ENCODE measurements at regions not wholly inside any gene's neighbourhood (a gene's known extent, or its start where the extent isn't known, plus 50 kb on each side); places are given as distances from the start of the nearest gene placed in this dataset.

DNA sequence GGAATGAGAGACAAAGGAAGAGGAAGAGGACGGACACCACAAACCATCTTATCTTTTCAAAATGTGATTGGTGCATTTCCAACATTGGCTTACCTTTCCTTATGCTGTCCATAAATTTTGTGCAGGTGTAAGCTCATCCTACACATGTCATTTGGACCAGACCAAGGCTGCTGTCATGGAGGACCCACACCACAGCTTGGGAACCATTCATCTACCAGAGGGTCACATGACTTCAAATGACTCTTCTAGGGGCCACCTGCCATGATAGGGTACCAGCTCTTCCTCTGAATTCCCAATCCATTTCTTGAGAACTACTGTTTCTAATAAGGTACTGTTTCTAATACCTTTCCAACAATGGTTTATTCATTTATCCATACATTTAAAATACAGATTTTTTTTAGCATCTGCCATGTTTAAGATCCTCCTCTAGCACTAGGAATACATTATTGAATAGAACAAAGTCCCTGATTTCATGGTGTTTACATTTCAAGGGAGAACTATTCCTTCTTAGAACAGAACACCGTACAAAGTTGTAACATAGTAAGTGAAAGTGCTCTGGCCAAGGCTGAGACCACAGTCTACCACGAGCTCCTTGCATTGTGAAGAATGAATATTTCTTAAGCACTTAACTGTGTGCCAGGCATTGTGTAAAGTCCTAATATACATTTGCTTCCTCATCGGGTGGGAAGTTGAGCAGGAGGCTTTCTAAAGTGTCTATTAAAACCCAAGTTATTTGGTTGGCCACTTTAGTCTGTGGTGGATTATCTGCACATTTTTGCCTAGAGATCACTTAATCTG is 246.1 kb upstream of the FN1 start:
- DNase-seq, result no peak

DNA sequence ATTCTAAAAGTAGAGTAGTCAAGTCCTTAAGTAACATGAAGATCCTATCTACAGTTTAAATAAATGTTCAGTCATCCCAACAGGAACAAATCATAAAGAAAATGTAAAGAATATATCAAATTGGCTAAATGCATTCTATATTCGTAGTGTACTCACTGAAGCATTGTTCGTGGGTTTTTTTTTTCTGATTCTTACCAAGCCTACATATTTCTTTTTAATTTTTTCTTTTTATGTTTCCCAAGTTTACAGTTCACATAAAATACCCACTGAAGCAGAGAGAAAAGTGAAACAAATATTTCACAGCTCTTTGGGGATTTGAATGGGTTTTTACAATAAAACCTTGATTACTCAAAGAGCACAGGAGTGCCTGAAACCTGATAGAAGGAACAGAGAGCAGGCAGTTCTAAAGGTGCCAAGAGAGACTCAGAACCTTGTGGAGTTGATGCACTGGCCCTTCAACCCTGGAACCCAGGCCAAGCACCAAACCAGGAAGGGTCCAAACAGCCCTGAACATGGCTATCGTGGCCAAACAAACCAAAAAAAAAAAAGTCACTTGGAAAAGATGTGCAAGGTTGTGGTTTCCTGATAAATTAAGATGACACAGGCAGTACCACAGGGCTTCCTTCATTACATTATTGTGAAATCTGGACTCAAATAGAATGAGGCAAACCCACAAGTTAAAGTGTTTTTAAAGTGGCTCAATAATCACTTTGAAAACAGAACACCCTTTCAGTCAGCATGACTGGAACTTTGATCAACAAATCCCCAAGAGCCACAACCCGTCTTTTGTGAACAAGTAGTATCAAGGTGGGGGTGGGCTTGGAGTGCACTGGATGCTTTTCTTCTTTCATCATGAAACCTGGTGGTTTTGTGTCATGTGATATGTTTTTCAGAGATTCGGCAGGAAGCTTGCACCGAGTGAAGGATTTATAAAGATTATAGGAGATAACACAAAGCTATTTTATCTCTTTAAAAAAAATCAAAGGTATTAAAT is 245.0 kb upstream of the FN1 start:
- DNase-seq, result no peak

DNA sequence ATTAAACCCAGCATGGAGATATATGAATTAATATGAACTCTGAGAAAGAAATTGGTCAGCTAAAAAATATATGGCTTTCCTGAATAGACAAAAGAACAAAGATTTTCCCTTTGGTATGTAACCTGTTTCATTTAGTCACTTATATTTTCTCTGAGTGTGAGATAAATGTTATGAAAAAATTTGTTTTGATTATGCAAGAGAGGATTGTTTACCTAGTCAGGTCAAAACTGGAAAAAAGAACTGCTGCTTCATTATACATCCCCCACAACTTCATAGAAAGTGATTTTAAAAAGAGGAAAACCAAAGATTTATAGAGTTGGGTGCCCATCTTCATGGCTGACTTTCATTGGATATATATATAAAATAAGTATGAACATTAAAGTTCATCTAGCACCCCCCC is 242.2 kb upstream of the FN1 start:
- no peak for DNase-seq

DNA sequence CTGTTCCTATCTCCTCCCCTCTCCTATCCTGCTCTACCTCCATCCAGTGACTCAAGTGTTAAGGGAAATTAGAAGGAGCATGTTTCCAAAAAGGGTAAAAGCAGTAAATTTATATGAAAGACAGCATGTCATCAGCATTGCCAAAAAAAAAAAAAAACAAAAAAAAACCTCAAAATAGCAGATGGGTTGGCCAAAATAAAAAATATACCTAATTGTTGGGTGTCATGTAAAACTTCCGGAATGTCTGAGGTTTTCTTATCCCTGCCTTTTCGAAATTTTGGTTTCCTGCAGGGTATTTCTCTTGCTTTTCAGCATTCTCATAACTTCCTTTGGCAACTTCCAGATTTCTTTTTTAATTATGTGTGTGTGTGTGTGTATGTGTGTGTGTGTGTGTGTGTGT is 241.6 kb upstream of the FN1 start:
- no peak for DNase-seq

DNA sequence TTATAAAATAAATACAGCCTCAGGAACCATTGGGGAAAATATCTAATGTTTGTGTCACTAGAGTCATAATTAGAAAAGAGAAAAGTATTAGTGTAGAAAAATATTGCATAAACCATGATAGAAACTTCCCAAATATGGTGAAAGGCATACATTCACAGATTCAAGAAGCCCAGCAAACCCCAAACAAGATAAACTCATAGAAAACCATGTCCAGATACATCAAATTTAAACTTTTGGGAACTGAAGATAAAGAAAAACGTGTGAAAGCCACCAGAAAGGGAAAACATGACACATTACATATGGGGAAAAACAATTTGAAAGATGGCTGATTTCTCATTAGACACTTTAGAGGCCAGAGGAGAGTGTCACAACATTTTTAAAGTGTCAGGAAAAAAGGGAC is 236.5 kb upstream of the FN1 start:
- DNase-seq, result no peak

DNA sequence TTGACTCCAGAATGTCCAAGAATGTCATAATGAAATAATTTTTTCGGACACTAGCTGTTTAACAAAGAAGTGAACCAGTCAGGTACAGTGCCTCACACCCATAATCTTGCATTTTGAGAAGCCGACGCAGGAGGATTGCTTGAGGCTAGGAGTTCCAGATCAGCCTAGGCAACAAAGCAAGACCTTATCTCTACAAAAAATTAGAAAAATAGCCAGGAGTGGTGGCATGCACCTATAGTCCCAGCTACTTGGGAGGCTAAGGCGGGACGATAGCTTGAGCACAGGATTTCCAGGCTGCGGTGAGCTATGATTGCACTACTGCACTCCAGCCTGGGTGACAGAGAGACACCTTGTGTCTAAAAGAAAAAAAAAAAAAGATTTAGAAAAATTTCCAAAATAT is 235.8 kb upstream of the FN1 start:
- no peak for DNase-seq

DNA sequence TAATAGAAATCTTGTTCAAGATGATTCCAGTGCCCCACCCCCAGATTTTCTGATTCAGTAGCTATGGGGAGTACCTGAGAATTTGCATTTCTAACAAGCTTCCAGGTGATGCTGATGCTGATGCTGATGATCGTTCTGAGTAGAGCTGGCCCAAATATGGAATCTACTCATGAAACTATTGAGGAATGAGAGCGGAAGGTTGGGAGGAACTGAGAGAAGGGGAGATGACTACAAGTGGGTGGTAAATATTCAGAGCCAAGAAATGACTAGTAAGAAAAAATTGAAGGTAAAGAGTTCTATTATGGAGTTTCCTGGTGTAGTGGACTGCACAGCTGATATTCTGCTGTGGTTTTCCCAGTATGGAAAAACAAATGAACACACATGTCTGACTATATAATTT is 235.4 kb upstream of the FN1 start:
- no peak for DNase-seq

DNA sequence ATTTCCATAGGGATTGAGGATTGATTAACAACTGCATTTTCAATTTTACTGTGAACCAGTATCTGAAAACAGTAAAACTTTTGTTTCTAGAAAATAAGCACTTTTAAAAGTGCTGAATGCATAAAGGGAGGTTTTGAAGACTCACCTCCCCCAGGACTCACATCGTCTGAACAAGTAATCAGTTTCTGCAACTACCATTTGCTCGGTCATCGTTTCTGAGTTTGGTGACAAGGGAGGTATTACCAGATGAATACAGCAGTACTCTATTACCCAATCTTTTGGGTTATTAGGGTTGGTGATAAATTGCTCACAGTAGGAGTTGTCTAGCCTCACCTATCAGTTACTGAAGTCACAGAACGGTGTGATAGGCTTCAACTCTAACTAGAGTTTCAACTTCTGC is 234.5 kb upstream of the FN1 start:
- no peak for DNase-seq

DNA sequence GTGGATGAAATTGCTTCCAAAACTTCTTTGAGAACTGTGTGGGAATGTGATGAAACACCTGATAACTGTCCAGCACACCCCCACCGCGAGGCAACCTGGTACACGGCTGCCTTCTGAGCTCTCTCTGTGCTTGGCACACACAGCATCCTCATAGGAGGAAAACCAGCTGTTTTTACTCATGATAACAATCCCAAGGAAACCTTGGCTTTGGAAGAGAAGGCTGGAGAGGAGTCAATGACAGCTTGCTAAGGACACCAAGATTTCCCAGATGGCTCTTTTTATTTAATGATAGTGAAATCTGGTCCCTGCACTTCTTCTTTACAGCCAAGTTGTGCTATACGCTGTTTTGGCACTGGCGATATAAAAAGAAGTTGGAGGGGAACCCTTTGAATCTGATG is 232.5 kb upstream of the FN1 start:
- DNase-seq, result no peak

DNA sequence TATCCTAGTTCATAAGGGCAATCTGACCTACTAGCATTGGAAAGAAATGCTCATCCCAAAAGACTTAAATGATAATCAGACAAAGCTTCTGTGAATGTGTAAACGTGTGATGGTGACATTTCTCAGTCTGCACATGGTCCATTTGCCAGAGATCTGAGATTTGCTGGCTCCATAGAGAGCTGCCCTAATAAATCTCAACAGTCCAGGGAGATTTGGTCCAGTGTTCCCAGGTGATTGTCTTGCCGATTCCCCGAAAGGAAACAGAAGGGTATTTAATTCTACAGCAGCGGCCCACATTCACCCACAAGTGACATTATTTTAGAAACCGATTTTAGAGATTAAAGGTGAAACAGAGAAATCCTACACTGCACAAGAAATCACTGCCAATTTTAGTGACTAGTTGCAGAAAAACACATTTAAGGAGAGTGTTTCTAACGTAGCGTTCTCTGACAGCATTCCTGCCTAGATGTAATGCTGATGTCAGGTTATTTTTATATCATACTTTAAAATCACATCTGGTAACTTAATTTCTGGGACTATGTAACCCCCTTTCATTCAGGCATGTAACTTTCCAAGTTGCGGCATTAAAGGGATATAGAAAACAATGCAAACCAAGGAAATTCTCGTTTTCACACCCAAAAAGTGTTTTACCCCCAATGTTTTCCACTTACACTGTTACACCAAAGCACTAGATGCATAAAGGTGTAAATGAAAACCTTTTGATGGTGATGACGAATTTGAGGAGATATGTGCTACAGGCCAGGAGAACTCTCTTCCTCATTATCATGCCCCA is 231.9 kb upstream of the FN1 start:
- DNase-seq, result no peak

DNA sequence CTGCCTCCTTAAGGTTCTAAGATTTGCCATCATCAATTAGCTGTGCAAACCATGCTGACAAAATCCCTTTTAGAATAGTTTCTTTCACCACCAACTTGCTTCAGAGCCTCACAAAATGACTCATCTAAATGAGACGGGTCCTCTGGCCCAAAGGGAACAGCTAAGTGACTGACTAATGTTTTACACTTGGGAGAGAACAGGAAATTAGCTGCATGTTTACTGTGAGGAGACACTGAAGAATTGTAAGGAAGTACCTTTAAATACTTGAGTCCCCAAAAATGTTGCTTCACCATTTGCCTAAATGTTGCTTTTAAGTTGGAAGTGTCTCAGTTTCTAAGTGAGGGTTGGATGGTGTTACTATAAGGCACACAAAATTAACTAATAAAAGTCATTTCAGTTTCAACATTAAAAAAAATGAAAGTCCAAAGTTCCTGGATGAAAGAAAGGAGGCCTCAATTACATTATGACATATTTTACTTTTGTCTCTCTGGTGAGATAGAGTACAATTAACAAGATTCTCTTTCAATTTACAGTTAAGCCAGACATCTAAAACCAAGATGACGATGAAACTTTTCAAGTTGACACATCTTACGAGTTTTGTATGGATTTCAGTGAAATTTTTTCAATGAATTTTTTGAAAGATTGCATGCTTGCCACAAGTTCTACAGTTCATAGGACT is 229.1 kb upstream of the FN1 start:
- no peak for DNase-seq

DNA sequence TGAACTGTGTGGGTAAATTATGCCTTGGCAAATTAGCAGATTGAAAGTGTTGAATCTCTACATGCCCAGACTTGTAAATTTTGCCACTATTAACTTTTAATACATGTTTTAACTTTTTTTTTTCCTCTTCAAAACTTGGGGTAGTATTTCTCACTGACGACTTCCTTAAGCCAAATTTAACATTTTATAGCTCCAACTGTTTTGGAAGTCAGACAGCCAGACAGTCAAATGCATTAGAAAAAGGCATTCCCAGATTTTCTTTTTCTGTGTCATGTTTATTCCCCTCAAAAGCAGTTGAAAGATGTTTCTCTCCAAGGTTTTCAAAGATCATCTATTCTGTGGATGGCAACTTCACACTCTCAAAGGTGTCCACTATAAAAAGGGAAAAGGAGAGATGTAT is 226.8 kb upstream of the FN1 start:
- DNase-seq, result no peak

DNA sequence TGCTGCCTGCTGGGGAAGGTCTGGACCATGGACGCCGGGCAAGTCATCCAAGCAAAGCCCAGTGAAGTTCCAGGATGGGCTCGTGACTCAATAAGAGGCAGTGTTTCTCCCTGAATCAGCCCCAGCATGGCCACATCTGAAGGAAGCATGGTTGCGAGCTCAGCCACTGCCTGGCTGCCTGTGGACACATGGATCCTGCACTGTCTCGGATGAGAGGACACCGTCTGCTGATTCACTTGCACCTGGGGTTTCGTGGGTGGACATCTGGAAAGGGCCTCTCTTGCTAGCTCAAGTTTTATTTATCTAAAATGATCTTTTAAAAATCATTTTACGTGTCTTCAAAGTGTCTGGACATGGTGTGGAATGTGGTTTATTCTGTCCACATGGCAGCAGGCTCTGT is 224.8 kb upstream of the FN1 start:
- no peak for DNase-seq

DNA sequence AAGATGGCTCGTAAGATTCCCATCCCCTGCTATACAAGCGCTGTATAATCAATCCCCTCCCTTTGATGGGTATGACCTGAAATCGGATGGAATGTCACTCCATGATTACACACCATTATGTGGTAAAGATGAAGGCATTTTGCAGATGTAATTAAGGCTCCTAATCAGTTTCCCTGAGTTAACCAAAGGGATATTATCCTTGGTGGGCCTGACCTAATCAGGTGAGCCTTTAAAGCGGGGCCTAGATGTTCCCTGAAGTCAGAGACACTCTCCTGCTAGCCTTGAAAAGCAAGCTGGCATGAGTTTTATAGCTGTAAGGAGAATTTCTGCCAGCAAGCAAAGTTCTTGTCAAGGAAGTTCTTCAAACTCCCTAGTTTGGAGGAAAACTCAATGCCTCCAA is 223.8 kb upstream of the FN1 start:
- DNase-seq, result no peak

DNA sequence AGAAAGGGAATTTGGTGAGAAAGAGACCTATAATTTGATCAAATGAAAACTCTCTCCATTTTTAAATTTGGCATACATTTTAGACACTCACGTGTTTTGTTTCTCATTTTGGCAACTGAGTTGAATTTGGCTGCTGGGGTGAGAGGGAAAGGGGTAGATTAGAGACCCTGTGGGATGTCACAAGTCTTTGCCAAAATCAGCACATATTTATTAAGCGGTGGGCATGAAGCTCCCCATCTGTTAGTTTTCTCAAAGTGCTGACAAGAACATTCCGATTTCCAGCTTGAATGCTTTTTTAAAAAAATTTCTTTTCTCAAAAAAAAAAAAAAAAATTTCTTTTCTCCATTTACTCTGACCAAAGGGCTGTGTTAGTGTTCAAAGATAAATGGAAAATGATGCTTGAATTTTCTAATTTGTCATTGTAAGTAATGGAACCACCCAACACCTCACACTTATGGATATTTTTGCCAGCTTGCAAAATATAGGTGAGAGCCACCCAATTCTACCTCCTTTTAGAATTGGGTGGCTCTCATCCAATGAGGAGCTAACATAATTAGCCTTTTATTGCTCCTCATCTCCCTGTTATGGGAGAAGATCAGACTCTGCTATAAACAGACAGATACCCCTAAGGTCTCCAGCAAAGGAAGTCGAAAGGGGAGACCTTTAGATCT is 222.9 kb upstream of the FN1 start:
- DNase-seq, result no peak

DNA sequence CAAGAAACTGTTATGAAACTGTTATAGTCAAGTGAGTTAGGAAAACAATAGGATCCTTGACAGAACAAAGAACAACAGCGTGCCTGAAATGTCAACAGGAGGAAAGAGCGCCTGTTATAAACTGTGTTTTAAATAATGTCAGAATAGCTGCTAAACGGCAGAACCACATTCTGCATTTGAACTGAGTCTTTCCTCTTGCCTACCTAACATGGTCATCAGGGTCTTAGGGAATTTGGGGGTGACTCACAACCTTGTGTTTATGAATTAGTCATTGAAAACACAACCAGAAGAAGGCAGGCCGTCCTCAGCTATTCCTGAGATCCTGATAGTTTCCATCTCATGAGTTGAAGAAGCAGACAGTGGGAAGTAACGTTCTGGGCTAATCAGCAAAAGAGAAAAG is 222.0 kb upstream of the FN1 start:
- DNase-seq, result no peak

DNA sequence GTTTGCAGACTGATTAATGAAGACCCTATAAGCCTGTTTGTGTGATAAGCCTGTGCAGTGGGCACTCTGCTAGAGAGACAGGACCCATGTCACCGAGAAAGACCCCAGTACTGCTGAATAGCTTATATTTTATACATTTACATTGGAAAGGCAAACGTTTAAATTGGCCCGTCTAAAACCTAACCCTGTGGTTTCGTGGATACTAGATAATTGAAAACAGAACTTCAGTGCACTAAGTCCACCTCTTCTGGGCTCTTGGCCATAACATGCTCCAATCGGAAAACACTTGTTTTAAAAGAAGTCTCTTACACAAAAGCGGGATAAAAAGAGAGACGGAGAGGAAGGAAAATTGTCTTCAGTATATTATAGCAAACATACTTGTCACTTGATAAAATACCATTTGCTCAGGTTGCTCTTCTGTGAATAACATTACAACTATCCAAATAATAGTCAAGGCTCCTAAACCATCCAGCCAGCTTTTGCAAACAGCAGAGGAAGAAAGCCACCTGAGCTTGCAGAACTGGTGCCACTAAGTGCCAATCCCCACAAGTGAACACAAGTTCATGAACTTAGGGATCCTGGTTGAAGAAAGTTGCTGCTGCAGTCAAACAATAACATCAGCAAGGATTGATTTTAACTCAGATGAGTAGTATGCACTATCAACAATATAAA is 218.4 kb upstream of the FN1 start:
- DNase-seq, result no peak

DNA sequence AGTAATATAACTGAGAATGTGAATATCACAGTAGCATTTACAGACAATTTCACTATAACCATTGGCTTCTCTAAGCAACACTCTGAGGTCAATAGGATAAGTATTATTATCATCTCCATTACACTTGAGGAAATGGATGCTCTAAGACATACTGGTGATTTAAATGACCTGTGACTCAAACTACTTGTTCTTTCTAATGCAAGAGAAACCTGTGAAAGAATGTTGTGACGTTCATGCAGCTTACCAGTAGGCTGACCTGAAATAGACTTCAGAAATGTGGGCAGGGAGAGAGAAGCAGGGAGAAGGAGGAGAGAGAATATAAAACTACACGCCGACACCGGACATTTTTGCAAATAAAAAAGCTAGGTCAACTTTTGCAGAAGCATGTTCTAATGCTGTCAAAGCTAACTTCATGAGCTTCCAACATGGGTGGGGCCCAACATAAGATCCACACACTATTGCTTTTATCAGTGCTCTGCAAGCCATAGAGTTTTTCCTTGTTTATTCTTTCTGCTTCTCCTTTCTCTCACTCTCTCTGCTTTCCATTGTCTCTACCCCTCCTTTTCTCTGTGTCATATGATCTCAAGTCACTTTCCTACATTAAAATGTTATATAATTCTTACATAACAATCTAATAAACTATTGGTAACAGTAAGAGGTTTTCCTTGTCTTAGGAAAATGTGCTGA is 217.6 kb upstream of the FN1 start:
- no peak for DNase-seq

DNA sequence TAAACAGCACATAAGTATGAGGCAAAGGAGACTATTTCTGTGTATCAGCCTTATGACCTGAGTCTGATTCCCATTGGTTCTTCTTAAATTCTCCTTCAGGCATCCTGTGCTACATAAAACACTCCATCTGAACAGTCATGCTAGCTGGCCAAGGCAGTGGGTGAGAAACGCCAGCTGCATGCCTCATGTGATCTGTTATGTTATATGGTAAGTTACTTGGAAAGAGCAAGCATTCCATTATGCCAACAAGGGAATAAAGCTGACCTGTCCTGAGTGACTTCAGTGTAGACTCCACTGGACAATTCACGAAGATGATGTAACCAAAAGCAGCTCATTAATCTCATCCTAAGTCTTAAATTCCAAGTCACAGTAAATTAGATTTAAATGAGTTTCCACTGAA is 216.5 kb upstream of the FN1 start:
- no peak for DNase-seq

DNA sequence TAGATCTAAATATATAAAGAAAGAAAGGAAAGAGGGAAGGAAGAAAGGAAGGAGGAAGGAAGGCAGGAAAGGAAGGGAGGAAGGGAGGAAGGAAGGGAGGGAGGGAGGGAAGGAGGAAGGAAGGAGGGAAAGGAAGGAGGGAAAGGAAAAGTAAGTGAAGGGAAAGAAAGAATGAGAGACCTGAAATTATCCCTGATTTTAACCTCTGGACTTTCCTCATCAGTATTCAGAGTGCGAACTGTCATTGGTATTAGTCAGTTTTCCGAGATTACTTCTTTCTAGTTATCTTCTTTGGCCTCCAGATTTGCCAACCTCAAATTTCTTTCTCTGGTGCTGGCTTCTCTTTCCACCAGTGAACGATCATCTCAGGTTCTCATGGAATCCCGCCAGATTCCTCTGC is 215.5 kb upstream of the FN1 start:
- DNase-seq, result no peak
